ENCODE measurements at regions not wholly inside any gene's neighbourhood (a gene's known extent, or its start where the extent isn't known, plus 50 kb on each side); places are given as distances from the start of the nearest gene placed in this dataset.

GRCh38 chr5:52710972-52711596 lies 76.6 kb upstream of the ITGA1 start:
- H3K9me3 Mint-ChIP-seq = no peaks in the 10 kb centered on the region
- no peak for DNase-seq
- H3K36me3 Mint-ChIP-seq = no peaks in the 10 kb centered on the region
- H3K4me1 Mint-ChIP-seq = peaks cover 30% of the 10 kb centered on the region
- H3K27ac Mint-ChIP-seq = no peak overlapping the region
- no peaks in the 10 kb centered on the region for H3K27me3 Mint-ChIP-seq
- no peak overlapping the region for H3K4me3 Mint-ChIP-seq

- H3K4me3 Mint-ChIP-seq = no peak overlapping the region
- peaks cover 26% of the 10 kb centered on the region for H3K4me1 Mint-ChIP-seq
Observed at GRCh38 chr5:52712354-52712753, 75.4 kb upstream of the ITGA1 start.

GRCh38 chr5:52725065-52725746 lies 62.5 kb upstream of the ITGA1 start:
- H3K36me3 Mint-ChIP-seq = peaks cover 9% of the 10 kb centered on the region
- H3K4me1 Mint-ChIP-seq = peaks cover 42% of the 10 kb centered on the region
- no peaks in the 10 kb centered on the region for H3K27me3 Mint-ChIP-seq
- no peak for DNase-seq
- H3K4me3 Mint-ChIP-seq = peak overlapping the region; percentile 5
- H3K9me3 Mint-ChIP-seq = peaks cover 14% of the 10 kb centered on the region
- peak overlapping the region; percentile 67 for H3K27ac Mint-ChIP-seq

More at GRCh38 chr5:52712354-52712753, 75.4 kb upstream of the ITGA1 start:
- no peaks in the 10 kb centered on the region for H3K27me3 Mint-ChIP-seq
- H3K36me3 Mint-ChIP-seq = peaks cover 3% of the 10 kb centered on the region
- no peak for DNase-seq
- no peak overlapping the region for H3K27ac Mint-ChIP-seq
- H3K9me3 Mint-ChIP-seq = peaks cover 4% of the 10 kb centered on the region

GRCh38 chr5:52725808-52726207 lies 61.9 kb upstream of the ITGA1 start:
- Mint-ChIP-seq H3K4me3 (no peak overlapping the region), H3K27me3 (no peaks in the 10 kb centered on the region), H3K27ac (peak overlapping the region; percentile 36), H3K9me3 (peaks cover 12% of the 10 kb centered on the region), H3K36me3 (peaks cover 9% of the 10 kb centered on the region), H3K4me1 (peaks cover 39% of the 10 kb centered on the region)
- DNase-seq = no peak

GRCh38 chr5:52727020-52727419 lies 60.7 kb upstream of the ITGA1 start:
- Mint-ChIP-seq H3K36me3 (peaks cover 7% of the 10 kb centered on the region), H3K9me3 (peaks cover 12% of the 10 kb centered on the region), H3K27me3 (no peaks in the 10 kb centered on the region), H3K27ac (no peak overlapping the region), H3K4me3 (no peak overlapping the region), H3K4me1 (peaks cover 39% of the 10 kb centered on the region)
- DNase-seq = no peak

GRCh38 chr5:52727576-52727975 lies 60.1 kb upstream of the ITGA1 start:
- Mint-ChIP-seq H3K4me3 (no peak overlapping the region), H3K27ac (no peak overlapping the region), H3K27me3 (no peaks in the 10 kb centered on the region), H3K4me1 (peaks cover 39% of the 10 kb centered on the region), H3K9me3 (peaks cover 12% of the 10 kb centered on the region), H3K36me3 (peaks cover 8% of the 10 kb centered on the region)
- no peak for DNase-seq

GRCh38 chr5:52728224-52728623 lies 59.5 kb upstream of the ITGA1 start:
- H3K36me3 Mint-ChIP-seq = peaks cover 8% of the 10 kb centered on the region
- peaks cover 39% of the 10 kb centered on the region for H3K4me1 Mint-ChIP-seq
- H3K27ac Mint-ChIP-seq = no peak overlapping the region
- no peak overlapping the region for H3K4me3 Mint-ChIP-seq
- peaks cover 9% of the 10 kb centered on the region for H3K9me3 Mint-ChIP-seq
- DNase-seq = no peak
- no peaks in the 10 kb centered on the region for H3K27me3 Mint-ChIP-seq

GRCh38 chr5:52728686-52729085 lies 59.0 kb upstream of the ITGA1 start:
- Mint-ChIP-seq H3K4me3 (no peak overlapping the region), H3K27ac (no peak overlapping the region), H3K27me3 (no peaks in the 10 kb centered on the region), H3K9me3 (peaks cover 9% of the 10 kb centered on the region), H3K4me1 (peaks cover 41% of the 10 kb centered on the region), H3K36me3 (peaks cover 8% of the 10 kb centered on the region)
- no peak for DNase-seq

GRCh38 chr5:52731274-52732027 lies 56.3 kb upstream of the ITGA1 start:
- peaks cover 4% of the 10 kb centered on the region for H3K9me3 Mint-ChIP-seq
- DNase-seq = no peak
- no peaks in the 10 kb centered on the region for H3K27me3 Mint-ChIP-seq
- peaks cover 20% of the 10 kb centered on the region for H3K4me1 Mint-ChIP-seq
- H3K36me3 Mint-ChIP-seq = peaks cover 6% of the 10 kb centered on the region
- H3K27ac Mint-ChIP-seq = no peak overlapping the region
- no peak overlapping the region for H3K4me3 Mint-ChIP-seq

GRCh38 chr5:52734557-52734956 lies 53.2 kb upstream of the ITGA1 start:
- Mint-ChIP-seq H3K9me3 (peaks cover 8% of the 10 kb centered on the region), H3K4me1 (peaks cover 15% of the 10 kb centered on the region), H3K4me3 (no peak overlapping the region), H3K27me3 (no peaks in the 10 kb centered on the region), H3K27ac (no peak overlapping the region), H3K36me3 (peaks cover 6% of the 10 kb centered on the region)
- DNase-seq = no peak

GRCh38 chr5:52735139-52735538 lies 52.6 kb upstream of the ITGA1 start:
- no peak for DNase-seq
- no peak overlapping the region for H3K27ac Mint-ChIP-seq
- H3K4me1 Mint-ChIP-seq = peaks cover 16% of the 10 kb centered on the region
- H3K27me3 Mint-ChIP-seq = no peaks in the 10 kb centered on the region
- peaks cover 8% of the 10 kb centered on the region for H3K9me3 Mint-ChIP-seq
- no peak overlapping the region for H3K4me3 Mint-ChIP-seq
- peaks cover 6% of the 10 kb centered on the region for H3K36me3 Mint-ChIP-seq
